ENCODE measurements at regions not wholly inside any gene's neighbourhood (a gene's known extent, or its start where the extent isn't known, plus 50 kb on each side); places are given as distances from the start of the nearest gene placed in this dataset.

DNA sequence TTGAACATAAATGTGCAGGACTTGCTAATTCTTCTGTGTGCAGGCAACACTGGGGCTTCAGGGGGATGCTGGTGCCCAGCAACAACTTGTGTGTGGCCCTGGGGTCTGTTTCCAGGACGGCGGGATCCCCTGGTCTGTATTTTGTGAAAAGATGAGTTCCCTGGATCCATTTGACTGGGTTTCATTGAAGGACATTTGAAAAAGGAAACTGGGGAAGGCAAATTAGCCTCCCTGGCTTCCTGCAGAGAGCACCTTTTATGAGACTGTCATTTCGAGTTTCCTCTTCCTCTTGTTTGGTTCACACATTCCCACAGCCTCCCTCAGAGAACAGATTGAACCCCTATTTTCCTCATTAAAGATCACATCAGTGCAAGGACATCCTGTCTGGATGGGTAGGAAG is 63.1 kb downstream of the FOXI1 start:
- Mint-ChIP-seq H3K27ac (no peak overlapping the region; a peak in 1 of 7 replicates), H3K9me3 (no peaks in the 10 kb centered on the region), H3K4me1 (peaks cover 3 to 6% of the 10 kb centered on the region in 2 experiments; a peak in 1 of 4 replicates), H3K4me3 (no peak overlapping the region), H3K27me3 (ENCODE audit: low read depth) (peaks cover 12% of the 10 kb centered on the region), H3K36me3 (ENCODE audit: insufficient read depth in 1 of 3, low read depth in 3 of 3) (no peaks in the 10 kb centered on the region)
- no peak overlapping the region for H3K23ac ChIP-seq (ENCODE audit: insufficient read length, low read depth, low read length)
- no CpG with 5 or more reads among the region's 3 CpGs for WGBS (ENCODE audit: extremely low coverage, insufficient read length, low lambda C conversion rate)
- H4K20me1 ChIP-seq (ENCODE audit: control insufficient read depth, insufficient read depth, insufficient read length), result no peaks in the 10 kb centered on the region
- H2BK15ac ChIP-seq (ENCODE audit: low read depth, low read length), result no peak overlapping the region
- H3K56ac ChIP-seq (ENCODE audit: insufficient read length, low read depth, low read length), result no peak overlapping the region
- H3K4ac ChIP-seq (ENCODE audit: low read depth, low read length), result no peak overlapping the region
- no peak overlapping the region for H2BK120ac ChIP-seq (ENCODE audit: low read depth, low read length, poor library complexity, severe bottlenecking)
- TF ChIP-seq, protein P1, sequence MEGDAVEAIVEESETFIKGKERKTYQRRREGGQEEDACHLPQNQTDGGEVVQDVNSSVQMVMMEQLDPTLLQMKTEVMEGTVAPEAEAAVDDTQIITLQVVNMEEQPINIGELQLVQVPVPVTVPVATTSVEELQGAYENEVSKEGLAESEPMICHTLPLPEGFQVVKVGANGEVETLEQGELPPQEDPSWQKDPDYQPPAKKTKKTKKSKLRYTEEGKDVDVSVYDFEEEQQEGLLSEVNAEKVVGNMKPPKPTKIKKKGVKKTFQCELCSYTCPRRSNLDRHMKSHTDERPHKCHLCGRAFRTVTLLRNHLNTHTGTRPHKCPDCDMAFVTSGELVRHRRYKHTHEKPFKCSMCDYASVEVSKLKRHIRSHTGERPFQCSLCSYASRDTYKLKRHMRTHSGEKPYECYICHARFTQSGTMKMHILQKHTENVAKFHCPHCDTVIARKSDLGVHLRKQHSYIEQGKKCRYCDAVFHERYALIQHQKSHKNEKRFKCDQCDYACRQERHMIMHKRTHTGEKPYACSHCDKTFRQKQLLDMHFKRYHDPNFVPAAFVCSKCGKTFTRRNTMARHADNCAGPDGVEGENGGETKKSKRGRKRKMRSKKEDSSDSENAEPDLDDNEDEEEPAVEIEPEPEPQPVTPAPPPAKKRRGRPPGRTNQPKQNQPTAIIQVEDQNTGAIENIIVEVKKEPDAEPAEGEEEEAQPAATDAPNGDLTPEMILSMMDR (conservative IDR thresholded peaks at IDR 0.05), result no peak
- no peaks in the 10 kb centered on the region for H3K27me3 ChIP-seq (ENCODE audit: insufficient read depth, low read length)
- H3K9ac ChIP-seq (ENCODE audit: extremely low read depth, insufficient read length, low read length), result no peak overlapping the region
- H3K23me2 ChIP-seq (ENCODE audit: insufficient read length, low read depth, low read length, poor library complexity, severe bottlenecking), result no peaks in the 10 kb centered on the region
- no peak overlapping the region for H2AK5ac ChIP-seq (ENCODE audit: insufficient read length, low read length)
- H3K9me3 ChIP-seq (ENCODE audit: control insufficient read depth, low read depth, low read length), result no peaks in the 10 kb centered on the region
- no peak overlapping the region for H4K8ac ChIP-seq (replicated peaks; ENCODE audit: insufficient read length, low read depth, low read length)
- H2BK20ac ChIP-seq (ENCODE audit: low read depth, low read length, poor library complexity, severe bottlenecking), result no peak overlapping the region
- H4K91ac ChIP-seq (ENCODE audit: insufficient read length, low read depth, low read length), result no peak overlapping the region
- H3T11ph ChIP-seq (ENCODE audit: low read length), result no peak overlapping the region
- no peak overlapping the region for H4K5ac ChIP-seq (ENCODE audit: insufficient read length, low read depth, low read length)
- no peak overlapping the region for H3K27ac ChIP-seq (ENCODE audit: insufficient read length, low read depth, low read length)
- H2AFZ ChIP-seq (ENCODE audit: low read length), result no peak overlapping the region
- H3K18ac ChIP-seq (ENCODE audit: insufficient read length, low read depth, low read length), result no peak overlapping the region
- no peak overlapping the region for H2BK12ac ChIP-seq (ENCODE audit: insufficient read length, low read depth, low read length)
- no peaks in the 10 kb centered on the region for H3K79me1 ChIP-seq (ENCODE audit: insufficient read depth, low read depth, low read length, poor library complexity, severe bottlenecking)
- no peak overlapping the region for H2BK5ac ChIP-seq (ENCODE audit: insufficient read length, low read length)
- no peaks in the 10 kb centered on the region for H3K79me2 ChIP-seq (ENCODE audit: insufficient read depth, low read length)
- no peak overlapping the region for H3K14ac ChIP-seq (ENCODE audit: insufficient read depth, low read length)
- H3K4me1 ChIP-seq (ENCODE audit: insufficient read depth, low read length), result no peaks in the 10 kb centered on the region
- no peak for DNase-seq
- H3K4me2 ChIP-seq (ENCODE audit: insufficient read depth, insufficient read length, low read length), result no peak overlapping the region

Data from H9 (cell line).